SK-N-SH (cell line): ENCODE measurements at regions not wholly inside any gene's neighbourhood (a gene's known extent, or its start where the extent isn't known, plus 50 kb on each side); places are given as distances from the start of the nearest gene placed in this dataset.

Experiments
- FOXJ3 ChIP-seq: sonication (generic); formaldehyde crosslinking; IDR thresholded peaks from 2 replicates; pipeline ENCODE4 v1.5.1; 2020; ENCODE audit warnings: mild to moderate bottlenecking, missing genetic modification reagents
- MAX ChIP-seq: IDR thresholded peaks from 2 replicates; pipeline ENCODE4 v1.4.0; 2012; ENCODE audit warnings: low read depth
- TF ChIP-seq, protein P1 (sequence below): fragments of 150-350 bp; IDR thresholded peaks from 2 replicates; pipeline ENCODE4 v1.6.1; 2017; ENCODE audit warnings: antibody characterized with exemption, low read length, low read depth, borderline replicate concordance
- TF ChIP-seq, protein P2 (sequence below): fragments of 200-600 bp; sonication (generic); IDR thresholded peaks from 2 replicates; pipeline ENCODE4 v1.6.1; 2017; ENCODE audit warnings: antibody characterized with exemption, mild to moderate bottlenecking, moderate library complexity

- TF ChIP-seq, protein P1, sequence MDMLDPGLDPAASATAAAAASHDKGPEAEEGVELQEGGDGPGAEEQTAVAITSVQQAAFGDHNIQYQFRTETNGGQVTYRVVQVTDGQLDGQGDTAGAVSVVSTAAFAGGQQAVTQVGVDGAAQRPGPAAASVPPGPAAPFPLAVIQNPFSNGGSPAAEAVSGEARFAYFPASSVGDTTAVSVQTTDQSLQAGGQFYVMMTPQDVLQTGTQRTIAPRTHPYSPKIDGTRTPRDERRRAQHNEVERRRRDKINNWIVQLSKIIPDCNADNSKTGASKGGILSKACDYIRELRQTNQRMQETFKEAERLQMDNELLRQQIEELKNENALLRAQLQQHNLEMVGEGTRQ = no peak
- TF ChIP-seq FOXJ3 (CRISPR knock-in tag) (no peak), MAX (no peak)
- TF ChIP-seq, protein P2, sequence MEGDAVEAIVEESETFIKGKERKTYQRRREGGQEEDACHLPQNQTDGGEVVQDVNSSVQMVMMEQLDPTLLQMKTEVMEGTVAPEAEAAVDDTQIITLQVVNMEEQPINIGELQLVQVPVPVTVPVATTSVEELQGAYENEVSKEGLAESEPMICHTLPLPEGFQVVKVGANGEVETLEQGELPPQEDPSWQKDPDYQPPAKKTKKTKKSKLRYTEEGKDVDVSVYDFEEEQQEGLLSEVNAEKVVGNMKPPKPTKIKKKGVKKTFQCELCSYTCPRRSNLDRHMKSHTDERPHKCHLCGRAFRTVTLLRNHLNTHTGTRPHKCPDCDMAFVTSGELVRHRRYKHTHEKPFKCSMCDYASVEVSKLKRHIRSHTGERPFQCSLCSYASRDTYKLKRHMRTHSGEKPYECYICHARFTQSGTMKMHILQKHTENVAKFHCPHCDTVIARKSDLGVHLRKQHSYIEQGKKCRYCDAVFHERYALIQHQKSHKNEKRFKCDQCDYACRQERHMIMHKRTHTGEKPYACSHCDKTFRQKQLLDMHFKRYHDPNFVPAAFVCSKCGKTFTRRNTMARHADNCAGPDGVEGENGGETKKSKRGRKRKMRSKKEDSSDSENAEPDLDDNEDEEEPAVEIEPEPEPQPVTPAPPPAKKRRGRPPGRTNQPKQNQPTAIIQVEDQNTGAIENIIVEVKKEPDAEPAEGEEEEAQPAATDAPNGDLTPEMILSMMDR = no peak
Observed at GRCh38 chr7:156123362-156123761, 311.1 kb upstream of the SHH start.
